HEK293 (cell line): ENCODE measurements at regions not wholly inside any gene's neighbourhood (a gene's known extent, or its start where the extent isn't known, plus 50 kb on each side); places are given as distances from the start of the nearest gene placed in this dataset.

Source experiments
- CTCF ChIA-PET: fragments of 350-600 bp; formaldehyde crosslinking; extraction: SDS; loops from one replicate; lab custom pipeline; 2021; ENCODE audit warnings: antibody characterized with exemption; lab: Yijun Ruan, JAX
- POLR2A ChIA-PET: fragments of 300-600 bp; formaldehyde crosslinking; extraction: SDS; loops from one replicate; lab custom pipeline; 2020; ENCODE audit warnings: antibody characterized with exemption, inconsistent platforms; lab: Yijun Ruan, JAX
- H3K27ac ChIP-seq: fragments of 200-500 bp; sonication (Bioruptor generic); 2 replicates; pipeline ENCODE4 v1.5.1; 2014; ENCODE audit warnings: low read depth, low read length, control low read depth, inconsistent platforms; ENCODE audit errors: extremely low read depth
- H3K36me3 ChIP-seq, 2 experiments: fragments of 200-500 bp in 1 of 2; sonication (Bioruptor generic) in 1 of 2; 1 replicate in 1 of 2; 2 replicates in 1 of 2; pipeline ENCODE4 v1.5.1; 2014 to 2017; ENCODE audit warnings: inconsistent platforms in 2 of 2, low read length in 2 of 2; ENCODE audit not compliant: control insufficient read depth in 2 of 2, insufficient read depth in 1 of 2
- H3K4me1 ChIP-seq: fragments of 200-500 bp; sonication (Bioruptor generic); 2 replicates; pipeline ENCODE4 v1.5.1; 2014; ENCODE audit warnings: mild to moderate bottlenecking, low read length, inconsistent platforms; ENCODE audit not compliant: control insufficient read depth, insufficient read depth
- H3K4me3 ChIP-seq: 2 replicates; pipeline ENCODE4 v1.5.1; 2011; ENCODE audit warnings: low read depth, mild to moderate bottlenecking, control low read depth, low read length, moderate library complexity
- H3K9me3 ChIP-seq: fragments of 200-500 bp; sonication (Bioruptor generic); 2 replicates; pipeline ENCODE4 v1.5.1; 2014; ENCODE audit warnings: low read depth, low read length, inconsistent platforms; ENCODE audit not compliant: control insufficient read depth, insufficient read depth
- KLF7 ChIP-seq: fragments of 450-650 bp; formaldehyde crosslinking; IDR thresholded peaks from 2 replicates; pipeline ENCODE4 v1.5.1; 2016; ENCODE audit warnings: missing biosample characterization, missing genetic modification characterization, borderline replicate concordance
- ZNF146 ChIP-seq: fragments of 450-650 bp; formaldehyde crosslinking; IDR thresholded peaks from 2 replicates; pipeline ENCODE4 v1.5.1; 2016; ENCODE audit warnings: missing biosample characterization, missing genetic modification characterization
- ZNF155 ChIP-seq: fragments of 450-650 bp; formaldehyde crosslinking; IDR thresholded peaks from 2 replicates; pipeline ENCODE4 v1.5.1; 2016; ENCODE audit warnings: missing biosample characterization, missing genetic modification characterization
- ZNF19 ChIP-seq: fragments of 450-650 bp; formaldehyde crosslinking; IDR thresholded peaks from 2 replicates; pipeline ENCODE4; 2016; ENCODE audit warnings: missing biosample characterization, missing genetic modification characterization, low read depth
- ZNF274 ChIP-seq, 2 experiments: fragments of 200-500 bp in 1 of 2; fragments of 450-650 bp in 1 of 2; sonication (Bioruptor generic) in 1 of 2; formaldehyde crosslinking in 1 of 2; IDR thresholded peaks; 2 replicates each; pipeline versions ENCODE4 v1.5.1 to v1.6.1; 2014 to 2016; ENCODE audit warnings: borderline replicate concordance in 1 of 2, inconsistent platforms in 1 of 2, low read length in 1 of 2, missing biosample characterization in 1 of 2, missing genetic modification characterization in 1 of 2
- ZNF404 ChIP-seq: fragments of 450-650 bp; formaldehyde crosslinking; IDR thresholded peaks from 2 replicates; pipeline ENCODE4 v1.5.1; 2017; ENCODE audit warnings: missing biosample characterization, missing genetic modification characterization
- ZNF433 ChIP-seq: fragments of 450-650 bp; formaldehyde crosslinking; IDR thresholded peaks from 2 replicates; pipeline ENCODE4 v1.5.1; 2016; ENCODE audit warnings: missing biosample characterization, missing genetic modification characterization, low read depth
- ZNF48 ChIP-seq: fragments of 450-650 bp; formaldehyde crosslinking; IDR thresholded peaks from 2 replicates; pipeline ENCODE4 v1.5.1; 2016; ENCODE audit warnings: missing biosample characterization, missing genetic modification characterization
- ZNF626 ChIP-seq: fragments of 450-650 bp; sonication (Bioruptor Pico); formaldehyde crosslinking; IDR thresholded peaks from 2 replicates; pipeline ENCODE4 v1.5.1; 2018; ENCODE audit warnings: missing biosample characterization, missing genetic modification characterization, inconsistent platforms
- ZNF629 ChIP-seq: fragments of 450-650 bp; formaldehyde crosslinking; IDR thresholded peaks from 2 replicates; pipeline ENCODE4 v1.5.1; 2017; ENCODE audit warnings: missing biosample characterization, missing genetic modification characterization
- ZNF776 ChIP-seq: fragments of 450-650 bp; formaldehyde crosslinking; IDR thresholded peaks from 2 replicates; pipeline ENCODE4 v1.5.0; 2017; ENCODE audit warnings: missing biosample characterization, missing genetic modification characterization, borderline replicate concordance
- ZNF837 ChIP-seq: fragments of 450-650 bp; formaldehyde crosslinking; IDR thresholded peaks from 2 replicates; pipeline ENCODE4 v1.5.1; 2016; ENCODE audit warnings: missing biosample characterization, missing genetic modification characterization
- TF ChIP-seq, protein P1 (sequence below): fragments of 450-650 bp; formaldehyde crosslinking; IDR thresholded peaks from 2 replicates; pipeline ENCODE4 v1.5.1; 2016; ENCODE audit warnings: missing biosample characterization, missing genetic modification characterization
- TF ChIP-seq, protein P2 (sequence below): fragments of 450-650 bp; formaldehyde crosslinking; IDR thresholded peaks from 2 replicates; pipeline ENCODE4 v1.5.1; 2016; ENCODE audit warnings: missing biosample characterization, missing genetic modification characterization, borderline replicate concordance
- TF ChIP-seq, protein P3 (sequence below): fragments of 450-650 bp; formaldehyde crosslinking; conservative IDR thresholded peaks from 2 replicates; pipeline ENCODE4 v1.5.1; 2016; ENCODE audit warnings: low read depth, missing biosample characterization, missing genetic modification characterization
- TF ChIP-seq, protein P4 (sequence below): sonication (generic); formaldehyde crosslinking; IDR thresholded peaks from 2 replicates; pipeline ENCODE4 v1.8.1; 2022; ENCODE audit warnings: mild to moderate bottlenecking, moderate library complexity, missing genetic modification reagents
- TF ChIP-seq, protein P5 (sequence below): fragments of 450-650 bp; formaldehyde crosslinking; IDR thresholded peaks from 2 replicates; pipeline ENCODE4 v1.5.1; 2016; ENCODE audit warnings: missing biosample characterization, missing genetic modification characterization
- TF ChIP-seq, protein P6 (sequence below): fragments of 450-650 bp; formaldehyde crosslinking; IDR thresholded peaks from 2 replicates; pipeline ENCODE4 v1.5.1; 2016; ENCODE audit warnings: missing biosample characterization, missing genetic modification characterization

DNA sequence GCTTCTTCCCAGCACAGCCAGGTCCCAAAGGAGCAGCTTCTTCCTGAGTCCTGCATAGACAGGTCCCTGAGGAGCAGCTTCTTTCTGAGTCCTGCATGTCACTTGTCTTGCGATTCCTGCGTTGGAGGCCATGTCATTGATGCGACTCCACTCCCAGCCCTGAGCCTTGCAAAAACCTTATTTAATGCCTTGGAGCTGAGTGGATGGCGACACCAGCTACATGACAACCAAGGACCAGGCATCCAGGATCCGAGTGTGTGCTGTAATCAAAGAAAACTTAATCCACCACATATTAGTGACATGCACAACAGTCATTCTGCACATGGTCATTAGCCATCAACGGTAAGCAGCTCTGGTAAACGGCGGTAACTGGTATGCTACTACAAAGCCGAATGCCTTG, 315.8 kb downstream of the TEX29 start:
- ChIA-PET CTCF (no interaction called here), POLR2A (no interaction called here)
- no peaks in the 10 kb centered on the region for H3K36me3 ChIP-seq
- no peaks in the 10 kb centered on the region for H3K4me1 ChIP-seq
- TF ChIP-seq, protein P1, sequence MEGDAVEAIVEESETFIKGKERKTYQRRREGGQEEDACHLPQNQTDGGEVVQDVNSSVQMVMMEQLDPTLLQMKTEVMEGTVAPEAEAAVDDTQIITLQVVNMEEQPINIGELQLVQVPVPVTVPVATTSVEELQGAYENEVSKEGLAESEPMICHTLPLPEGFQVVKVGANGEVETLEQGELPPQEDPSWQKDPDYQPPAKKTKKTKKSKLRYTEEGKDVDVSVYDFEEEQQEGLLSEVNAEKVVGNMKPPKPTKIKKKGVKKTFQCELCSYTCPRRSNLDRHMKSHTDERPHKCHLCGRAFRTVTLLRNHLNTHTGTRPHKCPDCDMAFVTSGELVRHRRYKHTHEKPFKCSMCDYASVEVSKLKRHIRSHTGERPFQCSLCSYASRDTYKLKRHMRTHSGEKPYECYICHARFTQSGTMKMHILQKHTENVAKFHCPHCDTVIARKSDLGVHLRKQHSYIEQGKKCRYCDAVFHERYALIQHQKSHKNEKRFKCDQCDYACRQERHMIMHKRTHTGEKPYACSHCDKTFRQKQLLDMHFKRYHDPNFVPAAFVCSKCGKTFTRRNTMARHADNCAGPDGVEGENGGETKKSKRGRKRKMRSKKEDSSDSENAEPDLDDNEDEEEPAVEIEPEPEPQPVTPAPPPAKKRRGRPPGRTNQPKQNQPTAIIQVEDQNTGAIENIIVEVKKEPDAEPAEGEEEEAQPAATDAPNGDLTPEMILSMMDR (tag by site-specific recombination), result no peak
- TF ChIP-seq ZNF837 (tag by site-specific recombination) (no peak), ZNF155 (tag by site-specific recombination) (no peak), ZNF274 (IDR thresholded peaks at IDR 0.05; ENCODE audit: low read length) (no peak), ZNF274 (tag by site-specific recombination; IDR thresholded peaks at IDR 0.05; ENCODE audit: borderline replicate concordance) (no peak), ZNF629 (tag by site-specific recombination) (no peak), ZNF19 (tag by site-specific recombination) (no peak), ZNF626 (no peak), KLF7 (tag by site-specific recombination) (no peak)
- TF ChIP-seq, protein P2, sequence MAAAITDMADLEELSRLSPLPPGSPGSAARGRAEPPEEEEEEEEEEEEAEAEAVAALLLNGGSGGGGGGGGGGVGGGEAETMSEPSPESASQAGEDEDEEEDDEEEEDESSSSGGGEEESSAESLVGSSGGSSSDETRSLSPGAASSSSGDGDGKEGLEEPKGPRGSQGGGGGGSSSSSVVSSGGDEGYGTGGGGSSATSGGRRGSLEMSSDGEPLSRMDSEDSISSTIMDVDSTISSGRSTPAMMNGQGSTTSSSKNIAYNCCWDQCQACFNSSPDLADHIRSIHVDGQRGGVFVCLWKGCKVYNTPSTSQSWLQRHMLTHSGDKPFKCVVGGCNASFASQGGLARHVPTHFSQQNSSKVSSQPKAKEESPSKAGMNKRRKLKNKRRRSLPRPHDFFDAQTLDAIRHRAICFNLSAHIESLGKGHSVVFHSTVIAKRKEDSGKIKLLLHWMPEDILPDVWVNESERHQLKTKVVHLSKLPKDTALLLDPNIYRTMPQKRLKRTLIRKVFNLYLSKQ, result no peak
- H3K9me3 ChIP-seq, result no peaks in the 10 kb centered on the region
- H3K4me3 ChIP-seq, result no peak overlapping the region
- H3K27ac ChIP-seq, result no peak overlapping the region

DNA sequence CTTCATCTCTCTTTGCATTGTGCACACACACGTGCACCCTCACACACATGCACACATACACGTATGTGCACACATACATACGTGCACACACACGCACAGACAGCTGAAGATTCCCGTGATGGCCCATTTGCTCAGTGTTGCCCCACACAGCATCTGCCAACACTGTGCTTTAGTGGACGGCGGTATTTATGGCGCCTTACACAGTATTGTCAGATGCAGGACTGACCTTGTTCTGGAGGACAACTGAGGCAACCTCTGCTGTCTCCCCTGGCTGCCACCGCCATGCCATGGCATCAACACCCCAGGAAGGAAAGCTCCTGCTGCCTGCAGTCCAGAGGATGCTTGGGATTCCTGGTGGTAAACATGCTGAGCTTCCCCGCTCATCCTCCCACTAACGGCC, 316.4 kb downstream of the TEX29 start:
- POLR2A ChIA-PET, result no interaction called here
- H3K4me3 ChIP-seq, result no peak overlapping the region
- no peaks in the 10 kb centered on the region for H3K36me3 ChIP-seq
- no peak overlapping the region for H3K27ac ChIP-seq
- CTCF ChIA-PET, result no interaction called here
- no peaks in the 10 kb centered on the region for H3K9me3 ChIP-seq
- no peaks in the 10 kb centered on the region for H3K4me1 ChIP-seq
- TF ChIP-seq, protein P3, sequence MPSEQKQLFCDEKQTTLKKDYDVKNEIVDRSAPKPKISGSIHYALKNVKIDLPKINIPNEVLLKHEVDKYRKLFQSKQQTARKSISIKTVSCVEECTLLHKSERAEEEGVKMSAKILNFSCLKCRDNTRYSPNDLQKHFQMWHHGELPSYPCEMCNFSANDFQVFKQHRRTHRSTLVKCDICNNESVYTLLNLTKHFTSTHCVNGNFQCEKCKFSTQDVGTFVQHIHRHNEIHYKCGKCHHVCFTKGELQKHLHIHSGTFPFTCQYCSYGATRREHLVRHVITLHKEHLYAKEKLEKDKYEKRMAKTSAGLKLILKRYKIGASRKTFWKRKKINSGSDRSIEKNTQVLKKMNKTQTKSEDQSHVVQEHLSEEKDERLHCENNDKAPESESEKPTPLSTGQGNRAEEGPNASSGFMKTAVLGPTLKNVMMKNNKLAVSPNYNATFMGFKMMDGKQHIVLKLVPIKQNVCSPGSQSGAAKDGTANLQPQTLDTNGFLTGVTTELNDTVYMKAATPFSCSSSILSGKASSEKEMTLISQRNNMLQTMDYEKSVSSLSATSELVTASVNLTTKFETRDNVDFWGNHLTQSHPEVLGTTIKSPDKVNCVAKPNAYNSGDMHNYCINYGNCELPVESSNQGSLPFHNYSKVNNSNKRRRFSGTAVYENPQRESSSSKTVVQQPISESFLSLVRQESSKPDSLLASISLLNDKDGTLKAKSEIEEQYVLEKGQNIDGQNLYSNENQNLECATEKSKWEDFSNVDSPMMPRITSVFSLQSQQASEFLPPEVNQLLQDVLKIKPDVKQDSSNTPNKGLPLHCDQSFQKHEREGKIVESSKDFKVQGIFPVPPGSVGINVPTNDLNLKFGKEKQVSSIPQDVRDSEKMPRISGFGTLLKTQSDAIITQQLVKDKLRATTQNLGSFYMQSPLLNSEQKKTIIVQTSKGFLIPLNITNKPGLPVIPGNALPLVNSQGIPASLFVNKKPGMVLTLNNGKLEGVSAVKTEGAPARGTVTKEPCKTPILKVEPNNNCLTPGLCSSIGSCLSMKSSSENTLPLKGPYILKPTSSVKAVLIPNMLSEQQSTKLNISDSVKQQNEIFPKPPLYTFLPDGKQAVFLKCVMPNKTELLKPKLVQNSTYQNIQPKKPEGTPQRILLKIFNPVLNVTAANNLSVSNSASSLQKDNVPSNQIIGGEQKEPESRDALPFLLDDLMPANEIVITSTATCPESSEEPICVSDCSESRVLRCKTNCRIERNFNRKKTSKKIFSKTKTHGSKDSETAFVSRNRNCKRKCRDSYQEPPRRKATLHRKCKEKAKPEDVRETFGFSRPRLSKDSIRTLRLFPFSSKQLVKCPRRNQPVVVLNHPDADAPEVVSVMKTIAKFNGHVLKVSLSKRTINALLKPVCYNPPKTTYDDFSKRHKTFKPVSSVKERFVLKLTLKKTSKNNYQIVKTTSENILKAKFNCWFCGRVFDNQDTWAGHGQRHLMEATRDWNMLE (tag by site-specific recombination), result no peak
- TF ChIP-seq ZNF433 (tag by site-specific recombination), result no peak
- TF ChIP-seq, protein P4, sequence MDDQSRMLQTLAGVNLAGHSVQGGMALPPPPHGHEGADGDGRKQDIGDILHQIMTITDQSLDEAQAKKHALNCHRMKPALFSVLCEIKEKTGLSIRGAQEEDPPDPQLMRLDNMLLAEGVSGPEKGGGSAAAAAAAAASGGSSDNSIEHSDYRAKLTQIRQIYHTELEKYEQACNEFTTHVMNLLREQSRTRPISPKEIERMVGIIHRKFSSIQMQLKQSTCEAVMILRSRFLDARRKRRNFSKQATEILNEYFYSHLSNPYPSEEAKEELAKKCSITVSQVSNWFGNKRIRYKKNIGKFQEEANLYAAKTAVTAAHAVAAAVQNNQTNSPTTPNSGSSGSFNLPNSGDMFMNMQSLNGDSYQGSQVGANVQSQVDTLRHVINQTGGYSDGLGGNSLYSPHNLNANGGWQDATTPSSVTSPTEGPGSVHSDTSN, result no peak
- TF ChIP-seq, protein P5, sequence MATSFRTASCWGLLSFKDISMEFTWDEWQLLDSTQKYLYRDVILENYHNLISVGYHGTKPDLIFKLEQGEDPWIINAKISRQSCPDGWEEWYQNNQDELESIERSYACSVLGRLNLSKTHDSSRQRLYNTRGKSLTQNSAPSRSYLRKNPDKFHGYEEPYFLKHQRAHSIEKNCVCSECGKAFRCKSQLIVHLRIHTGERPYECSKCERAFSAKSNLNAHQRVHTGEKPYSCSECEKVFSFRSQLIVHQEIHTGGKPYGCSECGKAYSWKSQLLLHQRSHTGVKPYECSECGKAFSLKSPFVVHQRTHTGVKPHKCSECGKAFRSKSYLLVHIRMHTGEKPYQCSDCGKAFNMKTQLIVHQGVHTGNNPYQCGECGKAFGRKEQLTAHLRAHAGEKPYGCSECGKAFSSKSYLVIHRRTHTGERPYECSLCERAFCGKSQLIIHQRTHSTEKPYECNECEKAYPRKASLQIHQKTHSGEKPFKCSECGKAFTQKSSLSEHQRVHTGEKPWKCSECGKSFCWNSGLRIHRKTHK (tag by site-specific recombination), result no peak
- no peak for TF ChIP-seq ZNF776 (tag by site-specific recombination)
- TF ChIP-seq ZNF48 (tag by site-specific recombination), result no peak
- no peak for TF ChIP-seq ZNF146 (tag by site-specific recombination)
- TF ChIP-seq, protein P6, sequence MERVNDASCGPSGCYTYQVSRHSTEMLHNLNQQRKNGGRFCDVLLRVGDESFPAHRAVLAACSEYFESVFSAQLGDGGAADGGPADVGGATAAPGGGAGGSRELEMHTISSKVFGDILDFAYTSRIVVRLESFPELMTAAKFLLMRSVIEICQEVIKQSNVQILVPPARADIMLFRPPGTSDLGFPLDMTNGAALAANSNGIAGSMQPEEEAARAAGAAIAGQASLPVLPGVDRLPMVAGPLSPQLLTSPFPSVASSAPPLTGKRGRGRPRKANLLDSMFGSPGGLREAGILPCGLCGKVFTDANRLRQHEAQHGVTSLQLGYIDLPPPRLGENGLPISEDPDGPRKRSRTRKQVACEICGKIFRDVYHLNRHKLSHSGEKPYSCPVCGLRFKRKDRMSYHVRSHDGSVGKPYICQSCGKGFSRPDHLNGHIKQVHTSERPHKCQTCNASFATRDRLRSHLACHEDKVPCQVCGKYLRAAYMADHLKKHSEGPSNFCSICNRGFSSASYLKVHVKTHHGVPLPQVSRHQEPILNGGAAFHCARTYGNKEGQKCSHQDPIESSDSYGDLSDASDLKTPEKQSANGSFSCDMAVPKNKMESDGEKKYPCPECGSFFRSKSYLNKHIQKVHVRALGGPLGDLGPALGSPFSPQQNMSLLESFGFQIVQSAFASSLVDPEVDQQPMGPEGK (tag by site-specific recombination), result no peak
- TF ChIP-seq ZNF404 (tag by site-specific recombination), result no peak
